Tibial nerve (tissue), 4 donors: ENCODE measurements at regions not wholly inside any gene's neighbourhood (a gene's known extent, or its start where the extent isn't known, plus 50 kb on each side); places are given as distances from the start of the nearest gene placed in this dataset.

Source experiments
- DNase-seq, 2 donors: peaks; one replicate each; pipeline ENCODE4 v3.0.0-alpha.2; 2019; ENCODE audit warnings: low spot score in 2 of 2
- H3K27ac ChIP-seq, 4 donors: fragments of 200-600 bp; sonication (generic) in 3 of 4; one replicate each; pipeline ENCODE4 v1.5.1; 2017 to 2019; ENCODE audit warnings: mild to moderate bottlenecking in 1 of 4
- H3K27me3 ChIP-seq, 2 donors: fragments of 200-600 bp; sonication (generic) in 1 of 2; one replicate each; pipeline versions ENCODE4 v1.5.1 to v1.6.0; 2017 to 2019
- H3K36me3 ChIP-seq, 3 donors: fragments of 200-600 bp; sonication (generic); one replicate each; pipeline ENCODE4 v1.5.1; 2018 to 2019
- H3K4me1 ChIP-seq, 4 donors: fragments of 200-600 bp; sonication (generic) in 3 of 4; one replicate each; pipeline ENCODE4 v1.5.1; 2017 to 2019
- H3K4me3 ChIP-seq, 4 donors: fragments of 200-600 bp; sonication (generic) in 3 of 4; one replicate each; pipeline ENCODE4 v1.5.1; 2017 to 2019; ENCODE audit warnings: mild to moderate bottlenecking in 1 of 4, moderate library complexity in 1 of 4
- H3K9me3 ChIP-seq, 4 donors: fragments of 200-600 bp; sonication (generic) in 3 of 4; one replicate each; pipeline ENCODE4 v1.5.1; 2017 to 2019
- EP300 ChIP-seq, 2 donors: sonication (generic); formaldehyde crosslinking; IDR thresholded peaks; one replicate each; pipeline ENCODE4 v1.6.1; 2017; ENCODE audit warnings: antibody characterized with exemption in 2 of 2, mild to moderate bottlenecking in 1 of 2
- POLR2A ChIP-seq, 2 donors: fragments of 450-650 bp; IDR thresholded peaks; one replicate each; pipeline ENCODE4 v1.6.1; 2017; ENCODE audit warnings: antibody characterized with exemption in 2 of 2, mild to moderate bottlenecking in 2 of 2, moderate library complexity in 2 of 2
- WGBS, 2 donors: methylation state at CpG; one replicate each; pipeline ENCODE4 v1.1.5; 2018; 5-methylcytosine and 5-hydroxymethylcytosine counted together
- TF ChIP-seq, protein P1 (sequence below), 5 experiments: fragments of 200-600 bp in 3 of 5; fragments of 450-650 bp in 2 of 5; sonication (generic) in 3 of 5; IDR thresholded peaks; one replicate each; pipeline ENCODE4 v1.5.1; 2016 to 2019; ENCODE audit warnings: antibody characterized with exemption in 5 of 5, mild to moderate bottlenecking in 3 of 5, moderate library complexity in 2 of 5

DNA sequence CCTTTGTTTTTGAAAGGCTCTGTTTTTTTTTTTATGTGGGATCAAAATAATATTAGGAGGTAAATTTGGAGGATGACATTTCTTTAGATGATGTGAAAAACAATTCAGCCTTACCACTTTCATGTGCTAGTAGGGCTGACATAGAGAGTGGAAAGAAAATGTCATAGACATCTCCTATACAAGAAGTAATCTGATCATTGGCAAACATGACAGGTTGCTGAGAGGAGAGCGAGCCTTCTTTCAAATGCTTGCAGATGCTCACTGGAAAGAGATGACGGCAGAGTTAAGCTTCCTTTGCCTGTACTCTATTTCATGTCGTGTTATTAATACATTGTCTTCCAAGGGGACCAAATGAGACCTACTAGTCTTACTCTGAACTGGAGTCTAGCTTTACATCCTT, 160.1 kb upstream of the DAP start:
- Histone ChIP-seq H3K27ac (no peak overlapping the region), H3K4me1 (no peaks in the 10 kb centered on the region), H3K27me3 (no peaks in the 10 kb centered on the region), H3K36me3 (no peaks in the 10 kb centered on the region), H3K4me3 (no peak overlapping the region), H3K9me3 (peaks cover 0 to 3% (median 0%) of the 10 kb centered on the region in 4 donors)
- TF ChIP-seq, protein P1, sequence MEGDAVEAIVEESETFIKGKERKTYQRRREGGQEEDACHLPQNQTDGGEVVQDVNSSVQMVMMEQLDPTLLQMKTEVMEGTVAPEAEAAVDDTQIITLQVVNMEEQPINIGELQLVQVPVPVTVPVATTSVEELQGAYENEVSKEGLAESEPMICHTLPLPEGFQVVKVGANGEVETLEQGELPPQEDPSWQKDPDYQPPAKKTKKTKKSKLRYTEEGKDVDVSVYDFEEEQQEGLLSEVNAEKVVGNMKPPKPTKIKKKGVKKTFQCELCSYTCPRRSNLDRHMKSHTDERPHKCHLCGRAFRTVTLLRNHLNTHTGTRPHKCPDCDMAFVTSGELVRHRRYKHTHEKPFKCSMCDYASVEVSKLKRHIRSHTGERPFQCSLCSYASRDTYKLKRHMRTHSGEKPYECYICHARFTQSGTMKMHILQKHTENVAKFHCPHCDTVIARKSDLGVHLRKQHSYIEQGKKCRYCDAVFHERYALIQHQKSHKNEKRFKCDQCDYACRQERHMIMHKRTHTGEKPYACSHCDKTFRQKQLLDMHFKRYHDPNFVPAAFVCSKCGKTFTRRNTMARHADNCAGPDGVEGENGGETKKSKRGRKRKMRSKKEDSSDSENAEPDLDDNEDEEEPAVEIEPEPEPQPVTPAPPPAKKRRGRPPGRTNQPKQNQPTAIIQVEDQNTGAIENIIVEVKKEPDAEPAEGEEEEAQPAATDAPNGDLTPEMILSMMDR (IDR thresholded peaks at IDR 0.05): no peak
- no peak for TF ChIP-seq POLR2A (IDR thresholded peaks at IDR 0.05)
- TF ChIP-seq EP300 (IDR thresholded peaks at IDR 0.05): no peak
- WGBS, 2 donors: 91% methylated on average over 3 of the region's 3 CpGs
- no peak for DNase-seq

DNA sequence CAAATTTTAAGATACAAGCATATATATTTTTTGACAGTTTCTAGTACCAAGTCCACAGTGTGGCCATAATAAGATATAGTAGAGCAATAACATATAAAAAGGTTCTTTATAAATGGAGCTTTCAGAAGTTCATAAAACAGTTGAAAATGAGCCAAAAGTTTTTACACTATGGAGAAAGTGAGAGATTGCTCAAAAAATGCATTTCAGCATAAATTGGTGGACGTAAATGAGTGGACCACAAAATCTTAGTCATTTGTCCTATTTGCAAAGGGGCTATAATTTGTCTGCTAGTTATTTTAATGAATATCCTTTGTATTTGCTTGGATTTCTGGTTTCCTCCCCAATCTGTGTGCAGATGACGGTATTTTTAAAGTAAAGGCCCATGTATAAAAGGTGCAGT, 159.4 kb upstream of the DAP start:
- Histone ChIP-seq H3K4me1 (no peaks in the 10 kb centered on the region), H3K36me3 (no peaks in the 10 kb centered on the region), H3K9me3 (no peaks in the 10 kb centered on the region), H3K27me3 (no peaks in the 10 kb centered on the region), H3K27ac (no peak overlapping the region), H3K4me3 (no peak overlapping the region)
- no peak for DNase-seq
- TF ChIP-seq, protein P1 (IDR thresholded peaks at IDR 0.05): no peak
- TF ChIP-seq EP300 (IDR thresholded peaks at IDR 0.05) (no peak), POLR2A (IDR thresholded peaks at IDR 0.05) (no peak)
- 75 to 76% methylated on average over 2 of the region's 2 CpGs for WGBS, 2 donors

DNA sequence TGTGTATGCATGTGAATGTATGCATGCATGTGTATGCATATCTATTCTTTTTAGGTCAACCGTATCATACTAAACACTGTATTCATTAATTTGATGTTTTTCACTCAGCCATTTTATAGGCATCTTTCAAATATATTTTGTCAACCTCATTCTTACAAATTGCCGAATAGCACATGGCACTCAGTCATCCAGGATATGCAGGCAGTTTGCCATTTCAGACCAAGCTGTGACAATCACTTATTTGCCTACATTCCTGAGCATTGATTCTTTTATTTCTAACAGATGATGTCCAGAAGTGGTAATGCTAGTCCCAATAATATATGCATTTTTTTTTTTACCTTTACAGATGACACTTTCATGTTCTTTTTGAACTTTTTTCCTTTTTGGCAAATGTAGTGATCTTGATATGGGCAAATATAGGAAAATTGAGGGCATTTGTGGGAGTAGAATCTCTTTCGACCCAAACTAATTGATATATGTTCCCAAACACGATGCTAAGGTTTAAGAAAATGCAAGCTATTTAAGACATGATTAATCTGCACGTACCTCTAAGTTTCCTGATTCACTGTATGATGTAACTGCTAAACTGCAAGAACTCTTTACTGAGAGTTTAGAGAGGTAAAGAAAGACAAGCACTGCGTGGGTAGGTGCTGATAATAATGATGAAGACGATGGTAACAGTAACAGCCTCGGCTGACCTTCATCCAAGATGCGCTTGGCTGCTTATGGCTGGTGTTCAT, 153.9 kb upstream of the DAP start:
- no peaks in the 10 kb centered on the region for H3K27me3 ChIP-seq
- TF ChIP-seq, protein P1 (IDR thresholded peaks at IDR 0.05): no peak
- TF ChIP-seq POLR2A (IDR thresholded peaks at IDR 0.05) (no peak), EP300 (IDR thresholded peaks at IDR 0.05) (no peak)
- 79 to 90% methylated on average over 9 of the region's 9 CpGs for WGBS, 2 donors
- H3K9me3 ChIP-seq: no peaks in the 10 kb centered on the region
- no peaks in the 10 kb centered on the region for H3K4me1 ChIP-seq
- no peaks in the 10 kb centered on the region for H3K36me3 ChIP-seq
- DNase-seq: no peak
- no peak overlapping the region for H3K4me3 ChIP-seq
- H3K27ac ChIP-seq: no peak overlapping the region

DNA sequence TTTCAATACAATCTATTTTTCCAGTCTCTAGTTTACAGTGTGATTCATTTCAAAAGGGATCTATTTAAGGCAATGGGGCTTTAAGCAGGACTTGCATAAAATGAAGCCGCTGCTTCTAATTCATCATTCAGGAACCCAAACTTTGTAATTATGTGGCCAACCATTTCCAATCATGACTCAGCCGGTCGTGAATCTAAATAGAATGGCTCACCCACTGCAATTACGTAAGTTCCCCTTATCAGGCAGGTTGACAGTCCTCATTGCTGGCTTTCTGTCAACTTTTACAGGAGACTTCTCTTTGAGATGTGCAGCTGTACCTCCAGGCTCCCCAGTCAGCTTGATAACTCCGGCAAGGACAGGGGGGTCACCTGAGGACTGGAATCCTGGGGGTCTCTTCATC, 152.8 kb upstream of the DAP start:
- Histone ChIP-seq H3K4me1 (no peaks in the 10 kb centered on the region), H3K27me3 (no peaks in the 10 kb centered on the region), H3K4me3 (no peak overlapping the region), H3K27ac (no peak overlapping the region), H3K36me3 (no peaks in the 10 kb centered on the region), H3K9me3 (no peaks in the 10 kb centered on the region)
- no peak for DNase-seq
- TF ChIP-seq, protein P1 (IDR thresholded peaks at IDR 0.05): no peak
- no peak for TF ChIP-seq EP300 (IDR thresholded peaks at IDR 0.05)
- 32 to 43% methylated on average over 5 of the region's 5 CpGs for WGBS, 2 donors

DNA sequence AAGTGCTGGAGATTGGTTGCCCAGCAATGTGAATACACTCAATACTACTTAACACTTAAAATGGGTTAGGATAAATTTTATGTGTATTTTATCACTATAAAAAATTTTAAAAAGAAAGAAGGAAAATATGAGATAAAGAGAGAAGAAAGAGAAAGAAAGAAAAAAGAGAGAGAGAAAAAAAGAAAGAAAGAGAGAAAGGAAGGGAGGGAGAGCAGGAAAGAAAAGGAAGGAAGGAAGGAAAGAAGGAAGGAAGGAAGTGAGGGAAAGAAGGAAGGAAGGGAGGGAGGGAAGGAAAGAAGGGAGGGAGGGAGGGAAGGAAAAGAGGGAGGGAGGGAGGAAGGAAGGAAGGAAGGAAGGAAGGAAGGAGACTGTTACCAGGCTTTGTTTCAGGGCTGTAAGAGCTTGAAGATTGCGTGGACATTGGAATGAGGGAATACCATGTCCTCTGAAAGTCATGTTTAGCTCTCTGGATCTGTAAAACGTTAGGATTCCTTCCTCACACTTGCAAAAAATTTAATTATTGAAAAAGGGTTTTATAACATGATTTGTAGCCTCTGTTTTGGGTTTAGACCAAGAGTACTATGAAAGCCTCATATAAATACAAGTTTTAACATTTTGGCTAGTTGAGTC, 152.3 kb upstream of the DAP start:
- Histone ChIP-seq H3K36me3 (no peaks in the 10 kb centered on the region), H3K4me3 (no peak overlapping the region), H3K9me3 (no peaks in the 10 kb centered on the region), H3K4me1 (no peaks in the 10 kb centered on the region), H3K27me3 (no peaks in the 10 kb centered on the region), H3K27ac (no peak overlapping the region)
- 38 to 40% methylated on average over 2 of the region's 2 CpGs for WGBS, 2 donors
- TF ChIP-seq POLR2A (IDR thresholded peaks at IDR 0.05) (no peak), EP300 (IDR thresholded peaks at IDR 0.05) (no peak)
- TF ChIP-seq, protein P1 (IDR thresholded peaks at IDR 0.05): no peak
- DNase-seq: no peak
